ENCODE measurements at regions not wholly inside any gene's neighbourhood (a gene's known extent, or its start where the extent isn't known, plus 50 kb on each side); places are given as distances from the start of the nearest gene placed in this dataset.
A peak's percentile ranks its signal among the peaks of the same experiment; 100 is the strongest.

DNA sequence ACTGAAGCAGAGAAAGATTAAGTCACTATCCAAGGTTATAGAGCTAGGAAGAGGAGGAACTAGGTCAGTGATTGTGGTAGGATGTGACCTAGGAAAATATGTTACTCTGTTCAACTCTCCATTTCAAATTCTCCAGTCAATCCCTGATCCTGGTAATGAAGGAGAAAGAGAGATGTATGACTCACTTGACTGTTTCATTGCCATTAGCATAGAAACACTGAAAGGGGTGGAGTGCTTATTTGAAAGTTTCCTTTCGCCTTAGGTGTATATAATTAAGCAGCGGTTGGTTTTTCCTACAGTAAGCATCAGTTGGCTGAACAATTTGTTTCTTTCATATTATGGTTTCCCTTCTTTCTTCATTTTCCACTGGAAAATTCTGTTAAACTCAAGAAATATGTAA lies 198.1 kb upstream of the CSNK1A1L start:
- Histone ChIP-seq H3K27me3 (ENCODE audit: control insufficient read depth in 3 of 3, insufficient read depth in 3 of 3, low read depth in 1 of 3, low read length in 3 of 3) (no peaks in the 10 kb centered on the region), H3K4me3 (ENCODE audit: low read length in 2 of 2) (no peak overlapping the region), H3K4me2 (ENCODE audit: insufficient read depth, low read length, poor library complexity, severe bottlenecking) (no peak overlapping the region), H3K23ac (ENCODE audit: low read depth, low read length, poor library complexity) (no peak overlapping the region), H3K79me1 (ENCODE audit: low read depth, low read length) (no peaks in the 10 kb centered on the region), H3K9ac (ENCODE audit: low read depth, low read length, poor library complexity) (no peak overlapping the region), H3K9me3 (replicated peaks in 1 of 2; ENCODE audit: control insufficient read depth in 2 of 2, insufficient read depth in 1 of 2, low read depth in 1 of 2, low read length in 2 of 2) (no peaks in the 10 kb centered on the region), H2BK5ac (ENCODE audit: low read length) (no peak overlapping the region), H3K18ac (ENCODE audit: low read length) (no peak overlapping the region), H4K8ac (ENCODE audit: low read depth, low read length) (no peak overlapping the region), H3K4ac (ENCODE audit: low read length) (no peak overlapping the region), H4K91ac (ENCODE audit: low read depth, low read length, poor library complexity) (no peak overlapping the region), H2BK15ac (ENCODE audit: low read length) (no peak overlapping the region), H2BK120ac (ENCODE audit: low read depth, low read length) (no peak overlapping the region), H3K4me1 (ENCODE audit: control insufficient read depth in 2 of 2, insufficient read depth in 1 of 2, low read depth in 1 of 2, low read length in 2 of 2) (no peaks in the 10 kb centered on the region), H3K36me3 (replicated peaks in 1 of 2; ENCODE audit: control insufficient read depth in 2 of 2, insufficient read depth in 2 of 2, low read length in 2 of 2) (no peaks in the 10 kb centered on the region), H2AFZ (ENCODE audit: low read length) (no peak overlapping the region), H2AK5ac (ENCODE audit: low read depth, low read length) (no peak overlapping the region), H3K27ac (replicated peaks; ENCODE audit: low read length) (no peak overlapping the region), H2BK12ac (ENCODE audit: low read length) (no peak overlapping the region), H3K14ac (ENCODE audit: low read length) (no peak overlapping the region)
- no peak for DNase-seq (ENCODE audit: low spot score)
- no CpG with 5 or more reads among the region's 2 CpGs for WGBS, 2 donors (ENCODE audit: extremely low coverage in 2 of 2, insufficient read length in 2 of 2, insufficient replicate concordance in 1 of 2)

DNA sequence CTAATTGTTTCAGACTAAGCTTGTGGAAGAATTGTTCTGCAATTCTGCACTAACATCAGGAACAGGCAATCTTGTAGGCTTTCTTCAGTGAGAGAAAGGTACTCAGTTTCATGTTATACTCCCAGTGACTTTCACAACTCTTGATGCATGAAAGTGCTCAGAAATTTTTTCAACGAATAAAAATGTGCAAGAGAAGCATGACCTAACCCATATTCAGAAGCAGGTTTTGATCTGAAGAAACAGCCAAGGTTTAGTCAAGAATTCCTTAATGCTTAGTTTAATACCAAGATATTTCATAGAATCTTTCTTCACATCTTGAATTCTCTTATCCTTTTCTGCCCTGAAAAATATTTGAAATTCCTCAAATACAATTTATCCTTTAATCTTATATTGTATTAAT lies 197.2 kb upstream of the CSNK1A1L start:
- Histone ChIP-seq H3K79me1 (ENCODE audit: low read depth, low read length) (no peaks in the 10 kb centered on the region), H3K4me3 (ENCODE audit: low read length in 2 of 2) (no peak overlapping the region)
- WGBS, 2 donors (ENCODE audit: extremely low coverage in 2 of 2, insufficient read length in 2 of 2, insufficient replicate concordance in 1 of 2) = no CpG with 5 or more reads among the region's 1 CpG

DNA sequence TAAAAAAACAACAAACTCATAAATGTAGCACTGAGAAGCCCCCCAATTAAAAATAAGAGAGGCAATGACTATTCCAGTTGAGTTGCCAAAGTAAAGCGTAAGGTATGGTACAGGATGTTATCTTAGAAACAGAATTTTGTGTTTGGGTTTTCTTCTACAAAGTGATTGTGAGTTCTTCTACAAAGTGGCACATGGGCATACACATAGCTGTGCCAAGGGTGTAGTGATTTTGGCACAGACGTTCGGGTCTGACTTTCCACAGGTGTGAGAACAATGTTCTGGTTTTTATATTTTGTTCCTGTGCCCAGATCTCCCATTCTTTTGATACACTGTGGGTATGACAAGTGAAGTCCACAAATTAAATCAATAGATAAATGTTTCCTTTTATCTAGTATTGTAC lies 190.1 kb upstream of the CSNK1A1L start:
- no peak overlapping the region for H2AK5ac ChIP-seq (ENCODE audit: low read depth, low read length)
- H4K8ac ChIP-seq (ENCODE audit: low read depth, low read length) = no peak overlapping the region
- H4K91ac ChIP-seq (ENCODE audit: low read depth, low read length, poor library complexity) = no peak overlapping the region
- H3K18ac ChIP-seq (ENCODE audit: low read length) = no peak overlapping the region
- no peaks in the 10 kb centered on the region for H3K79me1 ChIP-seq (ENCODE audit: low read depth, low read length)
- H3K4ac ChIP-seq (ENCODE audit: low read length) = no peak overlapping the region
- H3K23ac ChIP-seq (ENCODE audit: low read depth, low read length, poor library complexity) = no peak overlapping the region
- no peak overlapping the region for H2BK120ac ChIP-seq (ENCODE audit: low read depth, low read length)
- no peak overlapping the region for H2BK15ac ChIP-seq (ENCODE audit: low read length)
- H2BK12ac ChIP-seq (ENCODE audit: low read length) = no peak overlapping the region
- DNase-seq (ENCODE audit: low spot score) = no peak
- H3K14ac ChIP-seq (ENCODE audit: low read length) = no peak overlapping the region
- H3K27me3 ChIP-seq (ENCODE audit: control insufficient read depth in 3 of 3, insufficient read depth in 3 of 3, low read depth in 1 of 3, low read length in 3 of 3) = no peaks in the 10 kb centered on the region
- H3K27ac ChIP-seq (replicated peaks; ENCODE audit: low read length) = no peak overlapping the region
- H3K4me1 ChIP-seq (ENCODE audit: control insufficient read depth in 2 of 2, insufficient read depth in 1 of 2, low read depth in 1 of 2, low read length in 2 of 2) = no peaks in the 10 kb centered on the region
- no peak overlapping the region for H3K4me3 ChIP-seq (ENCODE audit: low read length in 2 of 2)
- H3K9me3 ChIP-seq (replicated peaks in 1 of 2; ENCODE audit: control insufficient read depth in 2 of 2, insufficient read depth in 1 of 2, low read depth in 1 of 2, low read length in 2 of 2) = no peaks in the 10 kb centered on the region
- no peak overlapping the region for H3K9ac ChIP-seq (ENCODE audit: low read depth, low read length, poor library complexity)
- H2BK5ac ChIP-seq (ENCODE audit: low read length) = no peak overlapping the region
- no peaks in the 10 kb centered on the region for H3K36me3 ChIP-seq (replicated peaks in 1 of 2; ENCODE audit: control insufficient read depth in 2 of 2, insufficient read depth in 2 of 2, low read length in 2 of 2)
- no CpG with 5 or more reads among the region's 3 CpGs for WGBS, 2 donors (ENCODE audit: extremely low coverage in 2 of 2, insufficient read length in 2 of 2, insufficient replicate concordance in 1 of 2)
- H2AFZ ChIP-seq (ENCODE audit: low read length) = no peak overlapping the region
- H3K4me2 ChIP-seq (ENCODE audit: insufficient read depth, low read length, poor library complexity, severe bottlenecking) = no peak overlapping the region

More for the DNA sequence above, 197.2 kb upstream of the CSNK1A1L start:
- Histone ChIP-seq H2BK5ac (ENCODE audit: low read length) (no peak overlapping the region), H3K4me2 (ENCODE audit: insufficient read depth, low read length, poor library complexity, severe bottlenecking) (no peak overlapping the region), H3K9ac (ENCODE audit: low read depth, low read length, poor library complexity) (no peak overlapping the region), H3K4me1 (ENCODE audit: control insufficient read depth in 2 of 2, insufficient read depth in 1 of 2, low read depth in 1 of 2, low read length in 2 of 2) (no peaks in the 10 kb centered on the region), H4K91ac (ENCODE audit: low read depth, low read length, poor library complexity) (no peak overlapping the region), H3K18ac (ENCODE audit: low read length) (no peak overlapping the region), H3K36me3 (replicated peaks in 1 of 2; ENCODE audit: control insufficient read depth in 2 of 2, insufficient read depth in 2 of 2, low read length in 2 of 2) (no peaks in the 10 kb centered on the region), H3K27me3 (ENCODE audit: control insufficient read depth in 3 of 3, insufficient read depth in 3 of 3, low read depth in 1 of 3, low read length in 3 of 3) (no peaks in the 10 kb centered on the region), H3K4ac (ENCODE audit: low read length) (no peak overlapping the region), H3K23ac (ENCODE audit: low read depth, low read length, poor library complexity) (no peak overlapping the region), H3K27ac (replicated peaks; ENCODE audit: low read length) (no peak overlapping the region), H4K8ac (ENCODE audit: low read depth, low read length) (no peak overlapping the region), H2BK15ac (ENCODE audit: low read length) (no peak overlapping the region), H2BK120ac (ENCODE audit: low read depth, low read length) (no peak overlapping the region), H3K9me3 (replicated peaks in 1 of 2; ENCODE audit: control insufficient read depth in 2 of 2, insufficient read depth in 1 of 2, low read depth in 1 of 2, low read length in 2 of 2) (no peaks in the 10 kb centered on the region), H2AK5ac (ENCODE audit: low read depth, low read length) (no peak overlapping the region), H3K14ac (ENCODE audit: low read length) (no peak overlapping the region), H2AFZ (ENCODE audit: low read length) (no peak overlapping the region), H2BK12ac (ENCODE audit: low read length) (no peak overlapping the region)
- DNase-seq (ENCODE audit: low spot score) = no peak

DNA sequence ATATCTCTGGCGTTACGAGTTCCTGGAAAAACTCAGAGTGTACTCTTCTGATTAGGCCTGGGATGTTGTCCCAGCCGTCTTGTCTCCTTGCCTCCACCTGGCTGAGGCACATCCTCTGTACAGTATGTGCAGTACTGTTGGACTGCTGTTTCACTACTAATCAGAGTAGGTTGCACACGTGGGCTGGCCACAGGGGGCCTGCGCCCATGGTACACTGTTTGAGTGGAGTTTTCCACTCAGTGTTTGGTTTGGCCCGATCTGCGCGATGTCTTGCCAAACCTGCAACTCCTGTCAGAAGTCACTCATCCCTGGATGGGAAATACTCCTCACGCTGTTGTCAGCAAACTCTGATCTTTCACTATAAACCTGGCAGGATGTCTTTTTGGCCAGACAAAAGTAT lies 189.6 kb upstream of the CSNK1A1L start:
- DNase-seq (ENCODE audit: low spot score) = no peak
- no peak overlapping the region for H2AFZ ChIP-seq (ENCODE audit: low read length)
- WGBS, 2 donors (ENCODE audit: extremely low coverage in 2 of 2, insufficient read length in 2 of 2, insufficient replicate concordance in 1 of 2) = no CpG with 5 or more reads among the region's 9 CpGs

More for the DNA sequence above, 189.6 kb upstream of the CSNK1A1L start:
- Histone ChIP-seq H3K4me1 (ENCODE audit: control insufficient read depth in 2 of 2, insufficient read depth in 1 of 2, low read depth in 1 of 2, low read length in 2 of 2) (no peaks in the 10 kb centered on the region), H2BK15ac (ENCODE audit: low read length) (no peak overlapping the region), H3K27ac (replicated peaks; ENCODE audit: low read length) (no peak overlapping the region), H3K23ac (ENCODE audit: low read depth, low read length, poor library complexity) (no peak overlapping the region), H3K4ac (ENCODE audit: low read length) (no peak overlapping the region), H3K9me3 (replicated peaks in 1 of 2; ENCODE audit: control insufficient read depth in 2 of 2, insufficient read depth in 1 of 2, low read depth in 1 of 2, low read length in 2 of 2) (no peaks in the 10 kb centered on the region), H3K9ac (ENCODE audit: low read depth, low read length, poor library complexity) (no peak overlapping the region), H2AK5ac (ENCODE audit: low read depth, low read length) (no peak overlapping the region), H2BK120ac (ENCODE audit: low read depth, low read length) (no peak overlapping the region), H2BK5ac (ENCODE audit: low read length) (no peak overlapping the region), H3K79me1 (ENCODE audit: low read depth, low read length) (no peaks in the 10 kb centered on the region), H3K27me3 (ENCODE audit: control insufficient read depth in 3 of 3, insufficient read depth in 3 of 3, low read depth in 1 of 3, low read length in 3 of 3) (no peaks in the 10 kb centered on the region), H3K18ac (ENCODE audit: low read length) (no peak overlapping the region), H3K14ac (ENCODE audit: low read length) (no peak overlapping the region), H3K36me3 (replicated peaks in 1 of 2; ENCODE audit: control insufficient read depth in 2 of 2, insufficient read depth in 2 of 2, low read length in 2 of 2) (no peaks in the 10 kb centered on the region), H3K4me2 (ENCODE audit: insufficient read depth, low read length, poor library complexity, severe bottlenecking) (no peak overlapping the region), H3K4me3 (ENCODE audit: low read length in 2 of 2) (peak overlapping the region in 1 of 2 donors; percentile 39), H4K91ac (ENCODE audit: low read depth, low read length, poor library complexity) (no peak overlapping the region), H2BK12ac (ENCODE audit: low read length) (no peak overlapping the region), H4K8ac (ENCODE audit: low read depth, low read length) (no peak overlapping the region)
